ENCODE measurements at regions not wholly inside any gene's neighbourhood (a gene's known extent, or its start where the extent isn't known, plus 50 kb on each side); places are given as distances from the start of the nearest gene placed in this dataset.

GRCh38 chr3:1591327-1592028, 498.7 kb downstream of the CNTN6 start:
- H3K9me3 ChIP-seq: peaks cover 30% of the 10 kb centered on the region
- no peaks in the 10 kb centered on the region for H3K4me1 ChIP-seq
- H3K4me2 ChIP-seq: no peak overlapping the region
- H4K20me1 ChIP-seq: no peaks in the 10 kb centered on the region
- no peaks in the 10 kb centered on the region for H3K27me3 ChIP-seq
- no peak for TF ChIP-seq Cebpa-rat (IDR thresholded peaks at IDR 0.05)
- H3K4me3 ChIP-seq: no peak overlapping the region
- H3K36me3 ChIP-seq: no peaks in the 10 kb centered on the region
- H3K27ac ChIP-seq: no peak overlapping the region
- no peak overlapping the region for H3K9ac ChIP-seq

GRCh38 chr3:1594940-1595339, 502.1 kb downstream of the CNTN6 start:
- H3K9me3 ChIP-seq: peaks cover 16% of the 10 kb centered on the region
- H4K20me1 ChIP-seq: no peaks in the 10 kb centered on the region
- no peak overlapping the region for H3K27ac ChIP-seq
- H3K4me1 ChIP-seq: no peaks in the 10 kb centered on the region
- no peaks in the 10 kb centered on the region for H3K36me3 ChIP-seq
- no peak overlapping the region for H3K4me2 ChIP-seq
- H3K4me3 ChIP-seq: no peak overlapping the region
- H3K9ac ChIP-seq: no peak overlapping the region
- TF ChIP-seq Cebpa-rat (IDR thresholded peaks at IDR 0.05): no peak
- H3K27me3 ChIP-seq: no peaks in the 10 kb centered on the region

GRCh38 chr3:1600206-1600605, 498.5 kb upstream of the CNTN4 start:
- H4K20me1 ChIP-seq: no peaks in the 10 kb centered on the region
- no peak overlapping the region for H3K4me3 ChIP-seq
- no peaks in the 10 kb centered on the region for H3K27me3 ChIP-seq
- H3K27ac ChIP-seq: no peak overlapping the region
- H3K36me3 ChIP-seq: no peaks in the 10 kb centered on the region
- H3K4me1 ChIP-seq: 0 out of 2 replicates have a peak, but pooled peaks cover 1% of the 10 kb centered on the region
- TF ChIP-seq Cebpa-rat (IDR thresholded peaks at IDR 0.05): no peak
- H3K9me3 ChIP-seq: peaks cover 6% of the 10 kb centered on the region; the same call in 1 of the 2 replicates
- no peak overlapping the region for H3K4me2 ChIP-seq
- H3K9ac ChIP-seq: no peak overlapping the region

- no peak for TF ChIP-seq Cebpa-rat (IDR thresholded peaks at IDR 0.05)
- H3K9ac ChIP-seq: no peak overlapping the region
- peaks cover 8% of the 10 kb centered on the region for H3K4me1 ChIP-seq
- H3K4me2 ChIP-seq: no peak overlapping the region
- H3K27me3 ChIP-seq: no peaks in the 10 kb centered on the region
- H3K36me3 ChIP-seq: no peaks in the 10 kb centered on the region
- H3K9me3 ChIP-seq: peaks cover 6% of the 10 kb centered on the region; the same call in 1 of the 2 replicates
- no peak overlapping the region for H3K27ac ChIP-seq
- H4K20me1 ChIP-seq: no peaks in the 10 kb centered on the region
- H3K4me3 ChIP-seq: no peak overlapping the region
Observed at GRCh38 chr3:1600700-1601418, 497.8 kb upstream of the CNTN4 start.

- no peak for TF ChIP-seq Cebpa-rat (IDR thresholded peaks at IDR 0.05)
- no peak overlapping the region for H3K9ac ChIP-seq
- H3K4me2 ChIP-seq: peak overlapping the region; percentile 70
- peak overlapping the region; percentile 61; the same call in 1 of the 2 replicates for H3K27ac ChIP-seq
- H4K20me1 ChIP-seq: no peaks in the 10 kb centered on the region
- H3K9me3 ChIP-seq: no peaks in the 10 kb centered on the region
- H3K4me1 ChIP-seq: peaks cover 52% of the 10 kb centered on the region
- H3K36me3 ChIP-seq: no peaks in the 10 kb centered on the region
- no peak overlapping the region for H3K4me3 ChIP-seq
- H3K27me3 ChIP-seq: no peaks in the 10 kb centered on the region
Observed at GRCh38 chr3:1609416-1609815, 489.2 kb upstream of the CNTN4 start.

- H3K9me3 ChIP-seq: no peaks in the 10 kb centered on the region
- H3K4me2 ChIP-seq: no peak overlapping the region
- H3K27ac ChIP-seq: no peak overlapping the region
- no peaks in the 10 kb centered on the region for H3K27me3 ChIP-seq
- H4K20me1 ChIP-seq: no peaks in the 10 kb centered on the region
- peaks cover 35% of the 10 kb centered on the region for H3K4me1 ChIP-seq
- H3K9ac ChIP-seq: no peak overlapping the region
- TF ChIP-seq Cebpa-rat (IDR thresholded peaks at IDR 0.05): no peak
- H3K4me3 ChIP-seq: no peak overlapping the region
- no peaks in the 10 kb centered on the region for H3K36me3 ChIP-seq
Observed at GRCh38 chr3:1611824-1612223, 486.8 kb upstream of the CNTN4 start.

- Histone ChIP-seq H4K20me1 (no peaks in the 10 kb centered on the region), H3K4me1 (peaks cover 20% of the 10 kb centered on the region), H3K27me3 (no peaks in the 10 kb centered on the region), H3K9ac (no peak overlapping the region), H3K4me2 (no peak overlapping the region), H3K36me3 (no peaks in the 10 kb centered on the region), H3K27ac (no peak overlapping the region), H3K9me3 (no peaks in the 10 kb centered on the region), H3K4me3 (no peak overlapping the region)
- TF ChIP-seq Cebpa-rat (IDR thresholded peaks at IDR 0.05): no peak
Observed at GRCh38 chr3:1613962-1614361, 484.7 kb upstream of the CNTN4 start.

GRCh38 chr3:1616744-1617143, 481.9 kb upstream of the CNTN4 start:
- Histone ChIP-seq H3K36me3 (no peaks in the 10 kb centered on the region), H3K4me1 (no peaks in the 10 kb centered on the region), H4K20me1 (no peaks in the 10 kb centered on the region), H3K27ac (no peak overlapping the region), H3K9me3 (no peaks in the 10 kb centered on the region), H3K27me3 (no peaks in the 10 kb centered on the region), H3K9ac (no peak overlapping the region), H3K4me2 (no peak overlapping the region), H3K4me3 (no peak overlapping the region)
- no peak for TF ChIP-seq Cebpa-rat (IDR thresholded peaks at IDR 0.05)

GRCh38 chr3:1623896-1624295, 474.8 kb upstream of the CNTN4 start:
- no peaks in the 10 kb centered on the region for H3K4me1 ChIP-seq
- no peaks in the 10 kb centered on the region for H3K9me3 ChIP-seq
- H3K4me3 ChIP-seq: no peak overlapping the region
- no peak overlapping the region for H3K9ac ChIP-seq
- H3K27ac ChIP-seq: no peak overlapping the region
- no peaks in the 10 kb centered on the region for H4K20me1 ChIP-seq
- H3K27me3 ChIP-seq: no peaks in the 10 kb centered on the region
- no peaks in the 10 kb centered on the region for H3K36me3 ChIP-seq
- H3K4me2 ChIP-seq: no peak overlapping the region
- no peak for TF ChIP-seq Cebpa-rat (IDR thresholded peaks at IDR 0.05)

- Histone ChIP-seq H3K27me3 (no peaks in the 10 kb centered on the region), H3K27ac (no peak overlapping the region), H3K4me3 (no peak overlapping the region), H3K9me3 (no peaks in the 10 kb centered on the region), H4K20me1 (no peaks in the 10 kb centered on the region), H3K4me2 (no peak overlapping the region), H3K4me1 (peaks cover 6% of the 10 kb centered on the region; the same call in 1 of the 2 replicates), H3K36me3 (no peaks in the 10 kb centered on the region), H3K9ac (no peak overlapping the region)
- TF ChIP-seq Cebpa-rat (IDR thresholded peaks at IDR 0.05): no peak
Observed at GRCh38 chr3:1632128-1632527, 466.5 kb upstream of the CNTN4 start.
